ENCODE measurements at regions not wholly inside any gene's neighbourhood (a gene's known extent, or its start where the extent isn't known, plus 50 kb on each side); places are given as distances from the start of the nearest gene placed in this dataset.

- no peaks in the 10 kb centered on the region for H3K9me2 ChIP-seq (replicated peaks; ENCODE audit: insufficient read depth, low read length)
- no peaks in the 10 kb centered on the region for H3K9me3 ChIP-seq (ENCODE audit: low read length)
- H2AFZ ChIP-seq (ENCODE audit: low read length), result no peak overlapping the region
- H3K4me1 ChIP-seq (ENCODE audit: low read length), result peaks cover 13% of the 10 kb centered on the region
- H3K27me3 ChIP-seq (ENCODE audit: low read length), result no peaks in the 10 kb centered on the region
- no peak overlapping the region for H3K4me2 ChIP-seq (ENCODE audit: low read depth, low read length, poor library complexity, severe bottlenecking)
- DNase-seq, result no peak
- no peak overlapping the region for H3K27ac ChIP-seq (ENCODE audit: low read length)
- no peak overlapping the region for H3K4me3 ChIP-seq (ENCODE audit: low read length)
- no peak overlapping the region for H3K9ac ChIP-seq (ENCODE audit: low read length)
- H3K36me3 ChIP-seq (ENCODE audit: insufficient read depth, low read length), result no peaks in the 10 kb centered on the region
- H4K20me1 ChIP-seq (ENCODE audit: insufficient read depth, low read depth, low read length), result no peaks in the 10 kb centered on the region
- H3K79me2 ChIP-seq (ENCODE audit: low read length), result no peaks in the 10 kb centered on the region
Measured at GRCh38 chr7:36034020-36034419, 119.0 kb upstream of the EEPD1 start.

DNA sequence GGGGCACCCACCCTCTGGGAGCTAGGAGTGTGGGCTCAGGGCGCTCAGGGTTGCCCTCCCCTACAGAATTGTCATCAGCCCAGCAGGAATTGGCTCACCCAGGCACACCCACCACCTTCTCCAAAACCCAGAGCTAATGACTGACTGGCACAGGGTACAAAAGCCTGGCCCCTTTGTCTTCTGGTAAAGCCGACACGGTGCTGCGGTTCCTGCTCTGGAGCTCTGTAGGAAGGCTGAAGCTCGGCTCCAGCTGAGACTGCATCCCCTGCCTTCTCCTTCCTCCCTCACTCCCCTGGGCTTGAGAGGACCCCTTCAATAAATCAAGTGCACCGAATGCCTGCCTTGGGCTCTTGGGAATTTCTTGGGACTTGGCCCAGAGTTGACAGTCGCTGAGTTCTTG, 117.9 kb upstream of the EEPD1 start:
- no peak overlapping the region for H3K27ac ChIP-seq (ENCODE audit: low read length)
- H3K4me2 ChIP-seq (ENCODE audit: low read depth, low read length, poor library complexity, severe bottlenecking), result no peak overlapping the region
- no peaks in the 10 kb centered on the region for H3K27me3 ChIP-seq (ENCODE audit: low read length)
- H2AFZ ChIP-seq (ENCODE audit: low read length), result no peak overlapping the region
- H3K9me2 ChIP-seq (replicated peaks; ENCODE audit: insufficient read depth, low read length), result no peaks in the 10 kb centered on the region
- H3K79me2 ChIP-seq (ENCODE audit: low read length), result no peaks in the 10 kb centered on the region
- H4K20me1 ChIP-seq (ENCODE audit: insufficient read depth, low read depth, low read length), result no peaks in the 10 kb centered on the region
- no peak for DNase-seq
- H3K9ac ChIP-seq (ENCODE audit: low read length), result no peak overlapping the region
- H3K9me3 ChIP-seq (ENCODE audit: low read length), result no peaks in the 10 kb centered on the region
- no peak overlapping the region for H3K4me3 ChIP-seq (ENCODE audit: low read length)
- no peaks in the 10 kb centered on the region for H3K36me3 ChIP-seq (ENCODE audit: insufficient read depth, low read length)
- H3K4me1 ChIP-seq (ENCODE audit: low read length), result peaks cover 13% of the 10 kb centered on the region

GRCh38 chr7:36036590-36036989, 116.5 kb upstream of the EEPD1 start:
- H3K9me3 ChIP-seq (ENCODE audit: low read length), result no peaks in the 10 kb centered on the region
- H3K9ac ChIP-seq (ENCODE audit: low read length), result no peak overlapping the region
- H3K4me1 ChIP-seq (ENCODE audit: low read length), result peaks cover 13% of the 10 kb centered on the region
- H3K4me3 ChIP-seq (ENCODE audit: low read length), result no peak overlapping the region
- no peaks in the 10 kb centered on the region for H4K20me1 ChIP-seq (ENCODE audit: insufficient read depth, low read depth, low read length)
- H2AFZ ChIP-seq (ENCODE audit: low read length), result no peak overlapping the region
- no peak overlapping the region for H3K27ac ChIP-seq (ENCODE audit: low read length)
- DNase-seq, result no peak
- no peaks in the 10 kb centered on the region for H3K79me2 ChIP-seq (ENCODE audit: low read length)
- no peaks in the 10 kb centered on the region for H3K9me2 ChIP-seq (replicated peaks; ENCODE audit: insufficient read depth, low read length)
- H3K36me3 ChIP-seq (ENCODE audit: insufficient read depth, low read length), result no peaks in the 10 kb centered on the region
- no peak overlapping the region for H3K4me2 ChIP-seq (ENCODE audit: low read depth, low read length, poor library complexity, severe bottlenecking)
- no peaks in the 10 kb centered on the region for H3K27me3 ChIP-seq (ENCODE audit: low read length)

- Histone ChIP-seq H3K36me3 (ENCODE audit: insufficient read depth, low read length) (no peaks in the 10 kb centered on the region), H3K4me3 (ENCODE audit: low read length) (no peak overlapping the region), H3K27me3 (ENCODE audit: low read length) (no peaks in the 10 kb centered on the region), H3K4me2 (ENCODE audit: low read depth, low read length, poor library complexity, severe bottlenecking) (no peak overlapping the region), H3K9me3 (ENCODE audit: low read length) (no peaks in the 10 kb centered on the region), H3K27ac (ENCODE audit: low read length) (no peak overlapping the region), H3K4me1 (ENCODE audit: low read length) (peaks cover 9% of the 10 kb centered on the region), H3K9me2 (replicated peaks; ENCODE audit: insufficient read depth, low read length) (no peaks in the 10 kb centered on the region), H2AFZ (ENCODE audit: low read length) (no peak overlapping the region), H4K20me1 (ENCODE audit: insufficient read depth, low read depth, low read length) (no peaks in the 10 kb centered on the region), H3K79me2 (ENCODE audit: low read length) (no peaks in the 10 kb centered on the region), H3K9ac (ENCODE audit: low read length) (no peak overlapping the region)
- no peak for DNase-seq
Measured at GRCh38 chr7:36037121-36037662, 115.9 kb upstream of the EEPD1 start.

GRCh38 chr7:36038063-36038721, 114.9 kb upstream of the EEPD1 start:
- DNase-seq, result no peak
- no peak overlapping the region for H2AFZ ChIP-seq (ENCODE audit: low read length)
- no peak overlapping the region for H3K27ac ChIP-seq (ENCODE audit: low read length)
- no peak overlapping the region for H3K4me2 ChIP-seq (ENCODE audit: low read depth, low read length, poor library complexity, severe bottlenecking)
- no peak overlapping the region for H3K9ac ChIP-seq (ENCODE audit: low read length)
- H4K20me1 ChIP-seq (ENCODE audit: insufficient read depth, low read depth, low read length), result no peaks in the 10 kb centered on the region
- H3K4me3 ChIP-seq (ENCODE audit: low read length), result no peak overlapping the region
- no peaks in the 10 kb centered on the region for H3K27me3 ChIP-seq (ENCODE audit: low read length)
- no peaks in the 10 kb centered on the region for H3K79me2 ChIP-seq (ENCODE audit: low read length)
- H3K9me2 ChIP-seq (replicated peaks; ENCODE audit: insufficient read depth, low read length), result no peaks in the 10 kb centered on the region
- H3K4me1 ChIP-seq (ENCODE audit: low read length), result no peaks in the 10 kb centered on the region
- no peaks in the 10 kb centered on the region for H3K9me3 ChIP-seq (ENCODE audit: low read length)
- no peaks in the 10 kb centered on the region for H3K36me3 ChIP-seq (ENCODE audit: insufficient read depth, low read length)

DNA sequence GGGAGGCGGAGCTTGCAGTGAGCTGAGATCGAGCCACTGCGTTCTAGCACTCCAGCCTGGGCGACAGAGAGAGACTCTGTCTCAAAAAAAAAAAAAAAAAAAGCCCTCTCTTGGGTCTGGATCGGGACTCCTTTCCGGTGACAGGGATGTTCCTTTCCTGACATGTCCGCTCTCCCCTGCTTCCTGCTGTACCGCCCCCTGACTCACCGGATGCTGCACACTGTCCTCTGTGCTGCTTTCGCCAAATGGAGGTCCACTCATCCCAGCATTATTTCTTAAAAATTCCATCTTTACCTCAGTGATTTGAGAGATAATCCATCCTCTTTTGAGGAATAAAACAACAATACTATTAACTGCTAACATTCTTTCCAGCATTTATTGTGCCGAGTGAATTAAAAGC, 113.8 kb upstream of the EEPD1 start:
- Histone ChIP-seq H3K79me2 (ENCODE audit: low read length) (no peaks in the 10 kb centered on the region), H4K20me1 (ENCODE audit: insufficient read depth, low read depth, low read length) (no peaks in the 10 kb centered on the region), H3K27me3 (ENCODE audit: low read length) (no peaks in the 10 kb centered on the region), H2AFZ (ENCODE audit: low read length) (no peak overlapping the region), H3K4me2 (ENCODE audit: low read depth, low read length, poor library complexity, severe bottlenecking) (no peak overlapping the region), H3K9ac (ENCODE audit: low read length) (no peak overlapping the region), H3K4me1 (ENCODE audit: low read length) (no peaks in the 10 kb centered on the region), H3K36me3 (ENCODE audit: insufficient read depth, low read length) (no peaks in the 10 kb centered on the region), H3K4me3 (ENCODE audit: low read length) (no peak overlapping the region), H3K27ac (ENCODE audit: low read length) (no peak overlapping the region), H3K9me2 (replicated peaks; ENCODE audit: insufficient read depth, low read length) (no peaks in the 10 kb centered on the region), H3K9me3 (ENCODE audit: low read length) (no peaks in the 10 kb centered on the region)
- no peak for DNase-seq

DNA sequence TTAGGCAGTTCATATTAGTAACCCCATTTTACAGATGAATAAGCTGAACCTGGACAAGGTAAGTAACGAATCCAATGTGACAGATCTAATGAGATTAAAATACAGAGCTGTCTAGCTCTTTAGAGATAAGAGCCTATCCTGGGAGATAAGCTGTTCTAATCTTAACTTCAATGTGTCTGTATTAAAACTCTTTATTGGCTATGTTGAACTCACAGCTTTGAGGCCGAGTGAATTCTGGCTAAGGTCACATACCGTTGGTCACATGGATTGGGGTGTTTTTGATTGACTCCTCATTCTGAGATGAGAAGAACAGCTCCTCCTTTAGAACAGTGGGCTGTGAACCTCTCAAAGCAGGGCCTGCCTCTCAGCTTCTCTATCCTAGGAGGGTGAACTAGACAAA, 113.4 kb upstream of the EEPD1 start:
- no peak for DNase-seq

GRCh38 chr7:36040679-36041078, 112.4 kb upstream of the EEPD1 start:
- no peaks in the 10 kb centered on the region for H3K9me3 ChIP-seq (ENCODE audit: low read length)
- no peaks in the 10 kb centered on the region for H3K4me1 ChIP-seq (ENCODE audit: low read length)
- H2AFZ ChIP-seq (ENCODE audit: low read length), result no peak overlapping the region
- H3K27me3 ChIP-seq (ENCODE audit: low read length), result no peaks in the 10 kb centered on the region
- no peak overlapping the region for H3K4me2 ChIP-seq (ENCODE audit: low read depth, low read length, poor library complexity, severe bottlenecking)
- no peak overlapping the region for H3K27ac ChIP-seq (ENCODE audit: low read length)
- DNase-seq, result no peak
- H3K79me2 ChIP-seq (ENCODE audit: low read length), result no peaks in the 10 kb centered on the region
- H3K4me3 ChIP-seq (ENCODE audit: low read length), result no peak overlapping the region
- no peaks in the 10 kb centered on the region for H4K20me1 ChIP-seq (ENCODE audit: insufficient read depth, low read depth, low read length)
- no peaks in the 10 kb centered on the region for H3K9me2 ChIP-seq (replicated peaks; ENCODE audit: insufficient read depth, low read length)
- no peaks in the 10 kb centered on the region for H3K36me3 ChIP-seq (ENCODE audit: insufficient read depth, low read length)
- no peak overlapping the region for H3K9ac ChIP-seq (ENCODE audit: low read length)

More for the DNA sequence above, 113.4 kb upstream of the EEPD1 start:
- Histone ChIP-seq H3K9me2 (replicated peaks; ENCODE audit: insufficient read depth, low read length) (no peaks in the 10 kb centered on the region), H3K4me3 (ENCODE audit: low read length) (no peak overlapping the region), H4K20me1 (ENCODE audit: insufficient read depth, low read depth, low read length) (no peaks in the 10 kb centered on the region), H3K9ac (ENCODE audit: low read length) (no peak overlapping the region), H3K4me1 (ENCODE audit: low read length) (no peaks in the 10 kb centered on the region), H3K36me3 (ENCODE audit: insufficient read depth, low read length) (no peaks in the 10 kb centered on the region), H3K79me2 (ENCODE audit: low read length) (no peaks in the 10 kb centered on the region), H3K27me3 (ENCODE audit: low read length) (no peaks in the 10 kb centered on the region), H3K27ac (ENCODE audit: low read length) (no peak overlapping the region), H2AFZ (ENCODE audit: low read length) (no peak overlapping the region), H3K9me3 (ENCODE audit: low read length) (no peaks in the 10 kb centered on the region), H3K4me2 (ENCODE audit: low read depth, low read length, poor library complexity, severe bottlenecking) (no peak overlapping the region)

Data from Karpas-422 (cell line).